ENCODE measurements at regions not wholly inside any gene's neighbourhood (a gene's known extent, or its start where the extent isn't known, plus 50 kb on each side); places are given as distances from the start of the nearest gene placed in this dataset.

DNA sequence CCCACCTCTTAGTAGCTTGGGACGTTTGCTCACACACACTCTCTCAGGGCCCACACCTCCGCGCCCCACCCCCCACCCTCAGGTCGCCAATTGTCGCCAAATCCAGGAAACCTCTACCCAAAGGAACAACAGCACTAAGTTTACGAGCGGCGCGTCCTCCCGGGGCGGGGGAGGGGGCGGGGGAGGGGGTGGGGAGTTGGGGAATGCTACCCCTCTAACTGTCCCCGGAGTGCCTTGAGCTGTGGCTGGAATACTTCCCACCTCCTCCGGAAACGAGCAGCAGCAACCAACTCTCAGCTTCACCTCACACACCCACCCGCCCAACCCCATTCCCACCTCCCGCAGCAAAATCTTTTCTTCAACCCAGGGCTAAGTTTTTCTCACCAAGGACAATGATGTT, 135.6 kb upstream of the ZIC3 start:
- no peak for TF ChIP-seq POLR2A (IDR thresholded peaks at IDR 0.05; ENCODE audit: extremely low read depth, insufficient read length)
- TF ChIP-seq, protein P1, sequence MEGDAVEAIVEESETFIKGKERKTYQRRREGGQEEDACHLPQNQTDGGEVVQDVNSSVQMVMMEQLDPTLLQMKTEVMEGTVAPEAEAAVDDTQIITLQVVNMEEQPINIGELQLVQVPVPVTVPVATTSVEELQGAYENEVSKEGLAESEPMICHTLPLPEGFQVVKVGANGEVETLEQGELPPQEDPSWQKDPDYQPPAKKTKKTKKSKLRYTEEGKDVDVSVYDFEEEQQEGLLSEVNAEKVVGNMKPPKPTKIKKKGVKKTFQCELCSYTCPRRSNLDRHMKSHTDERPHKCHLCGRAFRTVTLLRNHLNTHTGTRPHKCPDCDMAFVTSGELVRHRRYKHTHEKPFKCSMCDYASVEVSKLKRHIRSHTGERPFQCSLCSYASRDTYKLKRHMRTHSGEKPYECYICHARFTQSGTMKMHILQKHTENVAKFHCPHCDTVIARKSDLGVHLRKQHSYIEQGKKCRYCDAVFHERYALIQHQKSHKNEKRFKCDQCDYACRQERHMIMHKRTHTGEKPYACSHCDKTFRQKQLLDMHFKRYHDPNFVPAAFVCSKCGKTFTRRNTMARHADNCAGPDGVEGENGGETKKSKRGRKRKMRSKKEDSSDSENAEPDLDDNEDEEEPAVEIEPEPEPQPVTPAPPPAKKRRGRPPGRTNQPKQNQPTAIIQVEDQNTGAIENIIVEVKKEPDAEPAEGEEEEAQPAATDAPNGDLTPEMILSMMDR (IDR thresholded peaks at IDR 0.05; ENCODE audit: low read depth, low read length): no peak
- TF ChIP-seq MYC (IDR thresholded peaks at IDR 0.05; ENCODE audit: low read depth, low read length): no peak

Measured in NB4 (cell line).